GM21515 (cell line): ENCODE measurements at regions not wholly inside any gene's neighbourhood (a gene's known extent, or its start where the extent isn't known, plus 50 kb on each side); places are given as distances from the start of the nearest gene placed in this dataset.

Experiments used
- ATAC-seq: cut with Tn5 transposase; IDR thresholded peaks from one replicate; pipeline ENCODE4 v1.9.1; 2021; ENCODE audit not compliant: unreplicated experiment

GRCh38 chr3:7897655-7898054 is 604.0 kb upstream of the LMCD1 start:
- no peak for ATAC-seq

- no peak for ATAC-seq
Measured at GRCh38 chr3:7913283-7913682, 588.3 kb upstream of the LMCD1 start.

DNA sequence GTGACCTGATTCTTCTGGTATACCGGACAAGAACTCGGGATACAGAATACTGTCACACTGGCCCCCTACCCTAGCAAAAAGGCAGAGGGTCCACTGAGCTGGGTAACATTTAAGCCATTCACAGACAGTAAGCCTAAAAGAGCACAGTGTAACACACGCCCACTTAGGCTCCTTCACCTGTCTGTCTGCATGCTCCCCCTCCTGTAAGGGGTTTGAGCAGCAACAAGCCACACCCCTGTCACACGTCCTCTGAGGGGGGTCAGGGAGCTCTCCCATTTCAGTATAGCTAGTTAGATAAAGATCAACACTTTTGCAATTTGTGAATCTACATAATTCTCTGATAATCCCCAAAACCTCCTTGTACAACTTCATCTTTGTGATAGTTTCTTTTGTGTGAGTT is 586.3 kb upstream of the LMCD1 start:
- ATAC-seq = no peak

DNA sequence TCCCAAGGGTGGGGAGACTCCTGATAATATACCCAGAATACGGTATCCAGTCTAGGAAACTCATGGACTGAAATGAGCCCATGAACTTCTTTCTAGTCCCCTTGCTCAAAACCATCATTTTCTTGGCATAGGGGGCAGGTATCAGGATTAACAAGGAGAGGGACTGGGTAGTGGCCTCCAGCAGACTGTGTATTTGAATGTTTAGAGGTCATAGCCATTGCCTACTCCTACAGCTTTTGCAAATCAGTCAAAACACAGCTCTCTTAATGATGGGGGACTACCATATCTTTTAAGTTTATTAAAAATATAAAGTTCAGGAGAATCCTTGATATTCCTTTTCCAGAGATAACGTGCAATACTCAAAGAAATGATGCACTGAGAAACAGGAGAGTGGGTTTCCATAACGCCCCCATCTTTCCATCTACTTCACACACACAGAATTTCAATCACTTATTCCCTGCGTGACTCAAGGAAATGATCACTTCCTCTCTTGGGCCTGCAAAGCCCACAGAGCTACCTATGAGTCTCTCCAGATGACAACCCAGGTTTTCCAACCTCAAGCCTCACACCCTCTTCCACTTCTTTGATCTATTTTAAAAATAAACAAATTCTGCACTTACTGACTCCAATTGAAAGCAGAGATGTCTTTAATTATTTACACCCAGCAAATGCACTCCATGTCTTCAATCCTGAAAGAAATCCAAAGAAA is 584.0 kb upstream of the LMCD1 start:
- no peak for ATAC-seq

GRCh38 chr3:7920211-7920610 is 581.4 kb upstream of the LMCD1 start:
- ATAC-seq = no peak

GRCh38 chr3:7924228-7924627 is 577.4 kb upstream of the LMCD1 start:
- ATAC-seq = no peak

GRCh38 chr3:7927015-7927414 is 574.6 kb upstream of the LMCD1 start:
- no peak for ATAC-seq

- ATAC-seq = no peak
Measured at GRCh38 chr3:7927864-7928263, 573.8 kb upstream of the LMCD1 start.

DNA sequence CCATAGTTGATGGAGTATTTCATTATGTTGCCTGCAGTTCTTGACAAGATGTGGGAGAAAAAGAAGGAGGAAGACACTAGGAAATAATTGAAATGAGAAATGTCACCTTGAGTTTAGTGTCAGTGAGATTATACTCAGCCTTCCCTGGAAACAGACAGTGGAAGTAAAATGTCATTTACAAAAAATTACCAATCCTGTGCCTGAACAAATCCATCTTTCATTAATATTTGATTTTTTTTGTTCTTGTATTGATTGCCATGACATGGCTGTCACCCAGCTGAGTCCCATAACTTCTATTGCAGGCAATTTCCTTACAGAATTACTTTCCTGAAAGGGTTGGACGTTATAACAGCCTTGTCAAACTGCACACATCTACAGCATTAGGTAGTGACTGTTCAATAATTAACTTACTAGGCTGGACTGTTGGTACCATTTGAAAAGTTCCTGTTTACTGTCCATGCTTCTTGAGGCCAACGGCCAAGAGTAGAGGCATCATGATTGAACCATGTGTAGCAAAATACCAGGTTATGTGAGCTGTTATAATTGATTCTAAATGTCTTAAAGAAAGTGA is 572.2 kb upstream of the LMCD1 start:
- ATAC-seq = no peak

- no peak for ATAC-seq
Measured at GRCh38 chr3:7934362-7934761, 567.3 kb upstream of the LMCD1 start.

DNA sequence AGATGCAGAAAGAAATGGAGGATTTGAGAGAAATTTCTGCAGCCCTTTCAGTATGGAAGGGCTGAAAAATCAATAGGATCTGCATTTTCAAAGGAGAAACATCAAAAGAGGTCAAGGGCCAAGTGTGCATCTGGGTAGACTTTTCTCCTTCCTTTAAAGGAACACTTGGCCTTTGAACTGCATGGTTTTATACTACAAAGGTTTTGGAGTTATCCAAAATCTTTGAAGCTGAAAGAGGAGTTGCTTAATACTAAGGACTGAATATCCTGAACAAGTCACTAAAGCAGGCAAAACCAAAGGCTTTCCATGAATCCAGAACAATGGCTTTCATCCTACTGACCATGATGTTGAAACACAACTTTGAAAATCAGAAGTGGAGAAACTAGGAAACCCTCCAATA is 553.7 kb upstream of the LMCD1 start:
- no peak for ATAC-seq

- ATAC-seq = no peak
Measured at GRCh38 chr3:7950890-7951289, 550.7 kb upstream of the LMCD1 start.

GRCh38 chr3:7953449-7954014 is 548.1 kb upstream of the LMCD1 start:
- no peak for ATAC-seq

DNA sequence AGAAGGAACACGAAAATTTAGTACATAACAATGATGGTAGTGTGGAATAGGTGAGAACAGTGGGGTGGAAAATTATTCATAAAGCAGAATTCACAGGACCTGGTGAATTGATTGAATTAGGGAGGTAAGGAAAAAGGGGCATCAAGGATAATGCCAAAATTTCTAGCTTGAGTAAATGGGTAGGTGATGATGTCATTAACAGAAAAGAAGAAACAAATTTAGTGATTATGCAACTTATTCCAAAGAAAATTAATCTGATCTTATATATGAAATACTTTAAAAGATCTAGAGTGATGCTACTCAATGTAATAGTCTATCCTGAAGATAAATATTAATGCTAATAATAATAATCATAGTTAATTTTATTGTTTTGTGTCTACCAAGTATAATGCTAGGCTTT is 544.6 kb upstream of the LMCD1 start:
- ATAC-seq = no peak

GRCh38 chr3:7959094-7959493 is 542.5 kb upstream of the LMCD1 start:
- ATAC-seq = no peak

- no peak for ATAC-seq
Measured at GRCh38 chr3:7960601-7961000, 541.0 kb upstream of the LMCD1 start.

DNA sequence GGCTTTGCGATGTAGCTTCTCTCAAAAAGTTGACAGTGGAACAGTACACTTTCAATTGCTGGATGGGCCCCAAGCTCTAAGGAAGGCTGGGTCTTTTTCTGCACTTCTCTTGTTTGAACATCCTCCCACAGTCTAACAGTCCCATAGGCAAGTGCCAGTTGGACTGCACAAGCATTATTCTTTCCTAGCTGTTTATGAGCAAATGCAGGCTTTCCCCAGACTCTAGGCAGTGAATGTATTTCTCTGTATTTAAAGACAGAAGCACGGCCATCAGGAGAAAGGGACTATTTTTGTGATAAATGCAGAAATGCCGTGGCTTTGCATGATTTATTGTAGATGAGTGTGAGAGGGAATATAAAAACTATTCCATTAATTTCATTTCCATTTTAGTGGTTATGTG is 539.3 kb upstream of the LMCD1 start:
- no peak for ATAC-seq

GRCh38 chr3:7964899-7965298 is 536.7 kb upstream of the LMCD1 start:
- ATAC-seq = no peak

DNA sequence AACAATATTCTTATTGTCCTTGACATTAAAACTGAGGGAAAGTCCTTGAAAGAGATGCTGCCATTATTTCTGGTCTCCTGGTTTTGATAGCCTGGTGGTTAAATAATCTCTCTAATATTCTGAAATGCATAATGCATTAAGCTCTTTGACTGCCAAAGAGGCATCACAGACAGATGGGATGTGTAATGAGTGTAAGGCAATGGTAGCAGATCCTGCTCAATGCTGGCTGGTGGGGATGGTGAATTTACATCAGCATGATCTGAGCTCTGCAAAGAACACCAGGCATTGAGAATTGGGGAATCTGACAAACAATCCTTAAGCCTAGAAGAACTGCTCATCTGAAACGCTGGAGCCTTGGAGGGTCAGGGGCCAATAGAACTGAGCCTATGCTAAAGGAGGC is 528.6 kb upstream of the LMCD1 start:
- no peak for ATAC-seq

- no peak for ATAC-seq
Measured at GRCh38 chr3:7977245-7978086, 524.2 kb upstream of the LMCD1 start.

- ATAC-seq = no peak
Measured at GRCh38 chr3:7978087-7978422, 523.6 kb upstream of the LMCD1 start.

DNA sequence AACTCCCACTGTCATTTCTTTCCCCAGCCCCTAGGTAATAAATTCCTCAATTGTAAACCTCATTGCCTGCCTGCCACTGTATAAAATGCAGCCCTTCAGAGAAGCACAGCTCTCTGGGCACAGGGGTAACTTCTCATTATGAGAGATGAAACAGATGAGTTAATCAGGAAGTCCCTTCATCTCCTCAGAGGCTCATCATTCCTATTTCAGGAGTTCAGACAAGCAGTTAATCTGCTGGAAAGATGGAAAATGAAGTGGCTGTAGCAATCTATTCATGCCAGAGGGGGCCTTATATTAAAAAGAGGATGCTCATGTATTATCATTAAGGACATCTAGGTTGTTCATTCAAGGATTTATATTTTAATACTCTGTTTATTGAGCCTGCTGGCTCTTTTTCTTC is 519.5 kb upstream of the LMCD1 start:
- ATAC-seq = no peak
